ENCODE measurements at regions not wholly inside any gene's neighbourhood (a gene's known extent, or its start where the extent isn't known, plus 50 kb on each side); places are given as distances from the start of the nearest gene placed in this dataset.

DNA sequence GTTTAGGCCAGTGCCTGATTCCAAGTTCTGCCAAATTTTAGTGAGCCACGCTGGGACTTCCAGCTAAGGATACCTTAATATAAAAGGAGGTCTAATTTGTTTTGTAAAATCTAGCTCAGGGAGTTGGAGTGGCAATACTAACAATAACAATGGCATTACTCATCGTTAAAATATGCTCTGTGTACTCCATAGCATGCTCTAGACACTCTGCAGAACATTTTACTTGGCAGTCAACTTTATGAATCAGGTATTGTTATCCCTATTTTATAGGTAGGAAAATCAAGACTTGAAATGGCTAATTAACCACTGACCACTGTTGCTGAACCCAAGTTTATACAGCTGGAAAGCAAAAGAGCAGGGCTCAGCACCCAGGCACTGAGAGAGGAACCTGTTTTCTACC is 485.0 kb upstream of the KIRREL3 start:
- CTCF ChIA-PET, result interaction anchor here (0.8 to 1.3 kb wide), 2 partner anchors 8 to 358 kb away, joined by 4 read pairs; no protein-coding TSS in a partner anchor
- no peaks in the 10 kb centered on the region for H3K27me3 ChIP-seq (ENCODE audit: insufficient read depth)
- no peaks in the 10 kb centered on the region for H3F3A ChIP-seq (replicated peaks; ENCODE audit: insufficient read depth)
- WGBS (ENCODE audit: low lambda C conversion rate), result 0% methylated on average over 2 of the region's 2 CpGs
- H4K20me1 ChIP-seq (ENCODE audit: insufficient read depth), result no peaks in the 10 kb centered on the region
- no peak overlapping the region for H3K9ac ChIP-seq
- DNase-seq, result no peak
- POLR2A ChIA-PET, result no interaction called here
- H3K36me3 ChIP-seq (replicated peaks in 1 of 2; ENCODE audit: control insufficient read depth in 1 of 2, insufficient read depth in 2 of 2, low read length in 1 of 2), result no peaks in the 10 kb centered on the region
- H3K9me3 ChIP-seq, result no peaks in the 10 kb centered on the region
- no peaks in the 10 kb centered on the region for H3K79me2 ChIP-seq (ENCODE audit: insufficient read depth)
- TF ChIP-seq RXRA (IDR thresholded peaks at IDR 0.05; ENCODE audit: borderline replicate concordance, low read depth) (no peak), RFX5 (IDR thresholded peaks at IDR 0.05; ENCODE audit: low read length) (no peak), FOSL2 (IDR thresholded peaks at IDR 0.05; ENCODE audit: borderline replicate concordance, low read depth) (no peak), NFIC (IDR thresholded peaks at IDR 0.05; ENCODE audit: borderline replicate concordance) (no peak), CHD2 (IDR thresholded peaks at IDR 0.05; ENCODE audit: low read length, partially characterized antibody) (no peak), EZH2phosphoT487 (IDR thresholded peaks at IDR 0.05; ENCODE audit: borderline replicate concordance, low read depth) (no peak), YY1 (IDR thresholded peaks at IDR 0.05; ENCODE audit: low read depth) (no peak), RAD21 (IDR thresholded peaks at IDR 0.05; ENCODE audit: low read length) (no peak), TEAD4 (IDR thresholded peaks at IDR 0.05; ENCODE audit: borderline replicate concordance, insufficient read depth) (no peak), RCOR1 (IDR thresholded peaks at IDR 0.05; ENCODE audit: low read length) (no peak)
- TF ChIP-seq, protein P1, sequence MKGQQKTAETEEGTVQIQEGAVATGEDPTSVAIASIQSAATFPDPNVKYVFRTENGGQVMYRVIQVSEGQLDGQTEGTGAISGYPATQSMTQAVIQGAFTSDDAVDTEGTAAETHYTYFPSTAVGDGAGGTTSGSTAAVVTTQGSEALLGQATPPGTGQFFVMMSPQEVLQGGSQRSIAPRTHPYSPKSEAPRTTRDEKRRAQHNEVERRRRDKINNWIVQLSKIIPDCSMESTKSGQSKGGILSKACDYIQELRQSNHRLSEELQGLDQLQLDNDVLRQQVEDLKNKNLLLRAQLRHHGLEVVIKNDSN (IDR thresholded peaks at IDR 0.05; ENCODE audit: borderline replicate concordance, low read depth), result no peak
- TF ChIP-seq, protein P2, sequence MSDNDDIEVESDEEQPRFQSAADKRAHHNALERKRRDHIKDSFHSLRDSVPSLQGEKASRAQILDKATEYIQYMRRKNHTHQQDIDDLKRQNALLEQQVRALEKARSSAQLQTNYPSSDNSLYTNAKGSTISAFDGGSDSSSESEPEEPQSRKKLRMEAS (IDR thresholded peaks at IDR 0.05; ENCODE audit: low read depth), result no peak
- TF ChIP-seq, protein P3, sequence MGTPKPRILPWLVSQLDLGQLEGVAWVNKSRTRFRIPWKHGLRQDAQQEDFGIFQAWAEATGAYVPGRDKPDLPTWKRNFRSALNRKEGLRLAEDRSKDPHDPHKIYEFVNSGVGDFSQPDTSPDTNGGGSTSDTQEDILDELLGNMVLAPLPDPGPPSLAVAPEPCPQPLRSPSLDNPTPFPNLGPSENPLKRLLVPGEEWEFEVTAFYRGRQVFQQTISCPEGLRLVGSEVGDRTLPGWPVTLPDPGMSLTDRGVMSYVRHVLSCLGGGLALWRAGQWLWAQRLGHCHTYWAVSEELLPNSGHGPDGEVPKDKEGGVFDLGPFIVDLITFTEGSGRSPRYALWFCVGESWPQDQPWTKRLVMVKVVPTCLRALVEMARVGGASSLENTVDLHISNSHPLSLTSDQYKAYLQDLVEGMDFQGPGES (IDR thresholded peaks at IDR 0.05; ENCODE audit: low read depth, low read length), result no peak
- H3K9me2 ChIP-seq, result no peaks in the 10 kb centered on the region
- no peak overlapping the region for H3K27ac ChIP-seq (ENCODE audit: low read depth in 2 of 2, low read length in 1 of 2)
- H3K4me3 ChIP-seq (ENCODE audit: low read depth in 2 of 2, low read length in 1 of 2), result no peak overlapping the region
- no peaks in the 10 kb centered on the region for H3K4me1 ChIP-seq (ENCODE audit: control insufficient read depth in 1 of 2, insufficient read depth in 2 of 2, low read depth in 1 of 2, low read length in 1 of 2)
- H3K4me2 ChIP-seq, result no peak overlapping the region
- H2AFZ ChIP-seq (ENCODE audit: low read depth), result no peak overlapping the region

DNA sequence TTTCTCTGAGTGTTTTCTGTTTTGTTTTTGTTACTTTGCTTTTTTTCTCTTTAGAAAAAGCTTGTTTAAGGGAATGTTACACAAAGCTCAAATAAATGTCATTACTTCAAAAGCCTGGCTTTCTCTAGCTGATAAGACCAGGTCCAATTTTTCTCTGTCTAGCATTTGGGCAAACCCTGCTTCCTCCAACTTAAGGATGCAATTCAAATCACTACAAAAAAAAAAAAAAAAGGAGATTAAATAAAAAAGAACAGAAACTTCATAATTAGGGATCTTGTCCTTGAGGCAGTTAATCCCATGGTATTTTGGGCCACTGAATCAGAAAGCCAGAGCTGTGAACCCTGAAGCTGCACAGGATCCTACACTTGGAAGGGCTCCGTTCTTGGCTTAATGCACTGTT is 480.8 kb upstream of the KIRREL3 start:
- H2AFZ ChIP-seq (ENCODE audit: low read depth), result no peak overlapping the region
- no peaks in the 10 kb centered on the region for H3K9me2 ChIP-seq
- H3K4me1 ChIP-seq (ENCODE audit: control insufficient read depth in 1 of 2, insufficient read depth in 2 of 2, low read depth in 1 of 2, low read length in 1 of 2), result no peaks in the 10 kb centered on the region
- H3K4me2 ChIP-seq, result no peak overlapping the region
- POLR2A ChIA-PET, result interaction anchor here (0.6 kb wide), 1 partner anchor 83 kb away, joined by 3 read pairs; no protein-coding TSS in a partner anchor
- H3K36me3 ChIP-seq (replicated peaks in 1 of 2; ENCODE audit: control insufficient read depth in 1 of 2, insufficient read depth in 2 of 2, low read length in 1 of 2), result no peaks in the 10 kb centered on the region
- H3K9ac ChIP-seq, result no peak overlapping the region
- H3K4me3 ChIP-seq (ENCODE audit: low read depth in 2 of 2, low read length in 1 of 2), result no peak overlapping the region
- H3K27ac ChIP-seq (ENCODE audit: low read depth in 2 of 2, low read length in 1 of 2), result no peak overlapping the region
- no peaks in the 10 kb centered on the region for H3K27me3 ChIP-seq (ENCODE audit: insufficient read depth)
- CTCF ChIA-PET, result interaction anchor here (0.5 to 2.4 kb wide), 5 partner anchors 11 to 371 kb away, joined by 3 to 14 read pairs (median 3); no protein-coding TSS in a partner anchor
- no peaks in the 10 kb centered on the region for H4K20me1 ChIP-seq (ENCODE audit: insufficient read depth)
- WGBS (ENCODE audit: low lambda C conversion rate), result 8% methylated on average over 1 of the region's 1 CpG
- no peaks in the 10 kb centered on the region for H3F3A ChIP-seq (replicated peaks; ENCODE audit: insufficient read depth)
- no peaks in the 10 kb centered on the region for H3K9me3 ChIP-seq
- DNase-seq, result no peak
- no peaks in the 10 kb centered on the region for H3K79me2 ChIP-seq (ENCODE audit: insufficient read depth)
- TF ChIP-seq MEF2A (IDR thresholded peaks at IDR 0.05; ENCODE audit: borderline replicate concordance, low read depth), result no peak
- TF ChIP-seq, protein P4, sequence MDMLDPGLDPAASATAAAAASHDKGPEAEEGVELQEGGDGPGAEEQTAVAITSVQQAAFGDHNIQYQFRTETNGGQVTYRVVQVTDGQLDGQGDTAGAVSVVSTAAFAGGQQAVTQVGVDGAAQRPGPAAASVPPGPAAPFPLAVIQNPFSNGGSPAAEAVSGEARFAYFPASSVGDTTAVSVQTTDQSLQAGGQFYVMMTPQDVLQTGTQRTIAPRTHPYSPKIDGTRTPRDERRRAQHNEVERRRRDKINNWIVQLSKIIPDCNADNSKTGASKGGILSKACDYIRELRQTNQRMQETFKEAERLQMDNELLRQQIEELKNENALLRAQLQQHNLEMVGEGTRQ (IDR thresholded peaks at IDR 0.05; ENCODE audit: borderline replicate concordance, low read depth, low read length), result no peak
- TF ChIP-seq MXI1 (IDR thresholded peaks at IDR 0.05; ENCODE audit: low read depth, low read length), result no peak
- no peak for TF ChIP-seq CHD2 (IDR thresholded peaks at IDR 0.05; ENCODE audit: low read length, partially characterized antibody)
- no peak for TF ChIP-seq NRF1 (IDR thresholded peaks at IDR 0.05; ENCODE audit: low read depth, low read length)
- TF ChIP-seq POLR2AphosphoS5 (IDR thresholded peaks at IDR 0.05; ENCODE audit: low read depth, low read length), result no peak
- TF ChIP-seq, protein P5, sequence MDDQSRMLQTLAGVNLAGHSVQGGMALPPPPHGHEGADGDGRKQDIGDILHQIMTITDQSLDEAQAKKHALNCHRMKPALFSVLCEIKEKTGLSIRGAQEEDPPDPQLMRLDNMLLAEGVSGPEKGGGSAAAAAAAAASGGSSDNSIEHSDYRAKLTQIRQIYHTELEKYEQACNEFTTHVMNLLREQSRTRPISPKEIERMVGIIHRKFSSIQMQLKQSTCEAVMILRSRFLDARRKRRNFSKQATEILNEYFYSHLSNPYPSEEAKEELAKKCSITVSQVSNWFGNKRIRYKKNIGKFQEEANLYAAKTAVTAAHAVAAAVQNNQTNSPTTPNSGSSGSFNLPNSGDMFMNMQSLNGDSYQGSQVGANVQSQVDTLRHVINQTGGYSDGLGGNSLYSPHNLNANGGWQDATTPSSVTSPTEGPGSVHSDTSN (IDR thresholded peaks at IDR 0.05), result no peak

Measured in SK-N-SH (cell line).